ENCODE measurements at regions not wholly inside any gene's neighbourhood (a gene's known extent, or its start where the extent isn't known, plus 50 kb on each side); places are given as distances from the start of the nearest gene placed in this dataset.
"Not testable (repeated sequence)": the region's sequence is repeated elsewhere in the genome, so short reads cannot be mapped to it uniquely, and the experiment has no call there.

GRCh38 chr13:65336916-65337315, 1893.2 kb downstream of the PCDH9 start:
- H3K79me2 ChIP-seq (ENCODE audit: control insufficient read depth, insufficient read depth, low read length, unreplicated experiment), result no peaks in the 10 kb centered on the region
- peaks cover 6% of the 10 kb centered on the region for H3K4me1 ChIP-seq (ENCODE audit: control insufficient read depth, insufficient read depth, low read length, unreplicated experiment)
- no peaks in the 10 kb centered on the region for H3K36me3 ChIP-seq (ENCODE audit: insufficient read depth, low read length)
- H3K27ac ChIP-seq (ENCODE audit: low read depth, low read length), result peak overlapping the region; percentile 23; the same call in 1 of the 2 replicates
- no peak overlapping the region for H3K4me3 ChIP-seq (ENCODE audit: low read depth, low read length)
- no peak overlapping the region for H2AFZ ChIP-seq (ENCODE audit: low read length, unreplicated experiment)
- H3K27me3 ChIP-seq (ENCODE audit: insufficient read depth, low read length), result no peaks in the 10 kb centered on the region

- H3K4me3 ChIP-seq (ENCODE audit: low read depth, low read length), result no peak overlapping the region
- no peaks in the 10 kb centered on the region for H3K36me3 ChIP-seq (ENCODE audit: insufficient read depth, low read length)
- no peak overlapping the region for H2AFZ ChIP-seq (ENCODE audit: low read length, unreplicated experiment)
- peaks cover 6% of the 10 kb centered on the region for H3K4me1 ChIP-seq (ENCODE audit: control insufficient read depth, insufficient read depth, low read length, unreplicated experiment)
- no peak overlapping the region for H3K27ac ChIP-seq (ENCODE audit: low read depth, low read length)
- no peaks in the 10 kb centered on the region for H3K27me3 ChIP-seq (ENCODE audit: insufficient read depth, low read length)
- H3K79me2 ChIP-seq (ENCODE audit: control insufficient read depth, insufficient read depth, low read length, unreplicated experiment), result no peaks in the 10 kb centered on the region
These were observed 1893.9 kb downstream of the PCDH9 start for GRCh38 chr13:65336087-65336749.

- no peak overlapping the region for H3K4me3 ChIP-seq (ENCODE audit: low read depth, low read length)
- H3K27me3 ChIP-seq (ENCODE audit: insufficient read depth, low read length), result no peaks in the 10 kb centered on the region
- H3K36me3 ChIP-seq (ENCODE audit: insufficient read depth, low read length), result no peaks in the 10 kb centered on the region
- no peak overlapping the region for H3K27ac ChIP-seq (ENCODE audit: low read depth, low read length)
- no peak overlapping the region for H2AFZ ChIP-seq (ENCODE audit: low read length, unreplicated experiment)
- no peaks in the 10 kb centered on the region for H3K79me2 ChIP-seq (ENCODE audit: control insufficient read depth, insufficient read depth, low read length, unreplicated experiment)
- H3K4me1 ChIP-seq (ENCODE audit: control insufficient read depth, insufficient read depth, low read length, unreplicated experiment), result no peaks in the 10 kb centered on the region
These were observed 1899.4 kb downstream of the PCDH9 start for GRCh38 chr13:65330691-65331090.

- Histone ChIP-seq H3K4me1 (ENCODE audit: control insufficient read depth, insufficient read depth, low read length, unreplicated experiment) (no peaks in the 10 kb centered on the region), H3K36me3 (ENCODE audit: insufficient read depth, low read length) (no peaks in the 10 kb centered on the region), H3K4me3 (ENCODE audit: low read depth, low read length) (no peak overlapping the region), H3K79me2 (ENCODE audit: control insufficient read depth, insufficient read depth, low read length, unreplicated experiment) (no peaks in the 10 kb centered on the region), H2AFZ (ENCODE audit: low read length, unreplicated experiment) (no peak overlapping the region), H3K27ac (ENCODE audit: low read depth, low read length) (no peak overlapping the region), H3K27me3 (ENCODE audit: insufficient read depth, low read length) (no peaks in the 10 kb centered on the region)
These were observed 1899.8 kb downstream of the PCDH9 start for GRCh38 chr13:65330287-65330686.

- not testable (repeated sequence) for H3K79me2 ChIP-seq (ENCODE audit: control insufficient read depth, insufficient read depth, low read length, unreplicated experiment)
These were observed 1906.9 kb downstream of the PCDH9 start for GRCh38 chr13:65323192-65323591.

GRCh38 chr13:65321423-65321822, 1908.7 kb downstream of the PCDH9 start:
- not testable (repeated sequence) for H2AFZ ChIP-seq (ENCODE audit: low read length, unreplicated experiment); H3K4me1 ChIP-seq (ENCODE audit: control insufficient read depth, insufficient read depth, low read length, unreplicated experiment); H3K27me3 ChIP-seq (ENCODE audit: insufficient read depth, low read length); H3K36me3 ChIP-seq (ENCODE audit: insufficient read depth, low read length); H3K27ac ChIP-seq (ENCODE audit: low read depth, low read length); H3K4me3 ChIP-seq (ENCODE audit: low read depth, low read length); H3K79me2 ChIP-seq (ENCODE audit: control insufficient read depth, insufficient read depth, low read length, unreplicated experiment)

More at GRCh38 chr13:65323192-65323591, 1906.9 kb downstream of the PCDH9 start:
- not testable (repeated sequence) for H3K36me3 ChIP-seq (ENCODE audit: insufficient read depth, low read length); H2AFZ ChIP-seq (ENCODE audit: low read length, unreplicated experiment); H3K27me3 ChIP-seq (ENCODE audit: insufficient read depth, low read length); H3K4me3 ChIP-seq (ENCODE audit: low read depth, low read length); H3K4me1 ChIP-seq (ENCODE audit: control insufficient read depth, insufficient read depth, low read length, unreplicated experiment); H3K27ac ChIP-seq (ENCODE audit: low read depth, low read length)

- H3K4me1 ChIP-seq (ENCODE audit: control insufficient read depth, insufficient read depth, low read length, unreplicated experiment), result no peaks in the 10 kb centered on the region
- H3K27ac ChIP-seq (ENCODE audit: low read depth, low read length), result no peak overlapping the region
- H3K4me3 ChIP-seq (ENCODE audit: low read depth, low read length), result no peak overlapping the region
- no peaks in the 10 kb centered on the region for H3K36me3 ChIP-seq (ENCODE audit: insufficient read depth, low read length)
- no peaks in the 10 kb centered on the region for H3K79me2 ChIP-seq (ENCODE audit: control insufficient read depth, insufficient read depth, low read length, unreplicated experiment)
- H3K27me3 ChIP-seq (ENCODE audit: insufficient read depth, low read length), result no peaks in the 10 kb centered on the region
- no peak overlapping the region for H2AFZ ChIP-seq (ENCODE audit: low read length, unreplicated experiment)
These were observed 1916.1 kb downstream of the PCDH9 start for GRCh38 chr13:65314008-65314407.

- H3K79me2 ChIP-seq (ENCODE audit: control insufficient read depth, insufficient read depth, low read length, unreplicated experiment), result no peaks in the 10 kb centered on the region
- H3K27ac ChIP-seq (ENCODE audit: low read depth, low read length), result no peak overlapping the region
- H2AFZ ChIP-seq (ENCODE audit: low read length, unreplicated experiment), result no peak overlapping the region
- no peaks in the 10 kb centered on the region for H3K36me3 ChIP-seq (ENCODE audit: insufficient read depth, low read length)
- no peaks in the 10 kb centered on the region for H3K4me1 ChIP-seq (ENCODE audit: control insufficient read depth, insufficient read depth, low read length, unreplicated experiment)
- H3K27me3 ChIP-seq (ENCODE audit: insufficient read depth, low read length), result no peaks in the 10 kb centered on the region
- H3K4me3 ChIP-seq (ENCODE audit: low read depth, low read length), result no peak overlapping the region
These were observed 1919.3 kb downstream of the PCDH9 start for GRCh38 chr13:65310663-65311328.

- Histone ChIP-seq H3K4me3 (ENCODE audit: low read depth, low read length) (no peak overlapping the region), H3K4me1 (ENCODE audit: control insufficient read depth, insufficient read depth, low read length, unreplicated experiment) (no peaks in the 10 kb centered on the region), H3K79me2 (ENCODE audit: control insufficient read depth, insufficient read depth, low read length, unreplicated experiment) (no peaks in the 10 kb centered on the region), H3K36me3 (ENCODE audit: insufficient read depth, low read length) (no peaks in the 10 kb centered on the region), H3K27ac (ENCODE audit: low read depth, low read length) (no peak overlapping the region), H3K27me3 (ENCODE audit: insufficient read depth, low read length) (no peaks in the 10 kb centered on the region), H2AFZ (ENCODE audit: low read length, unreplicated experiment) (no peak overlapping the region)
These were observed 1920.2 kb downstream of the PCDH9 start for GRCh38 chr13:65309906-65310305.

- not testable (repeated sequence) for H2AFZ ChIP-seq (ENCODE audit: low read length, unreplicated experiment); H3K4me3 ChIP-seq (ENCODE audit: low read depth, low read length); H3K27me3 ChIP-seq (ENCODE audit: insufficient read depth, low read length); H3K4me1 ChIP-seq (ENCODE audit: control insufficient read depth, insufficient read depth, low read length, unreplicated experiment); H3K36me3 ChIP-seq (ENCODE audit: insufficient read depth, low read length); H3K79me2 ChIP-seq (ENCODE audit: control insufficient read depth, insufficient read depth, low read length, unreplicated experiment); H3K27ac ChIP-seq (ENCODE audit: low read depth, low read length)
These were observed 1921.4 kb downstream of the PCDH9 start for GRCh38 chr13:65308729-65309128.

- Histone ChIP-seq H3K36me3 (ENCODE audit: insufficient read depth, low read length) (no peaks in the 10 kb centered on the region), H3K27me3 (ENCODE audit: insufficient read depth, low read length) (no peaks in the 10 kb centered on the region), H3K4me3 (ENCODE audit: low read depth, low read length) (no peak overlapping the region), H3K27ac (ENCODE audit: low read depth, low read length) (no peak overlapping the region), H3K79me2 (ENCODE audit: control insufficient read depth, insufficient read depth, low read length, unreplicated experiment) (no peaks in the 10 kb centered on the region), H2AFZ (ENCODE audit: low read length, unreplicated experiment) (no peak overlapping the region), H3K4me1 (ENCODE audit: control insufficient read depth, insufficient read depth, low read length, unreplicated experiment) (no peaks in the 10 kb centered on the region)
These were observed 1923.1 kb downstream of the PCDH9 start for GRCh38 chr13:65307056-65307455.

All from ACC112 (cell line).